HCT116 (cell line): ENCODE measurements at regions not wholly inside any gene's neighbourhood (a gene's known extent, or its start where the extent isn't known, plus 50 kb on each side); places are given as distances from the start of the nearest gene placed in this dataset.

Source experiments
- ATAC-seq: fragments of 200-7000 bp; cut with Tn5 transposase; 2 replicates; pipeline ENCODE4 v1.9.1; 2020; ENCODE audit warnings: mild to moderate bottlenecking, moderate library complexity
- BruUV-seq: library from RNA; stranded (reverse); fragments of 400-500 nt; replicated peaks from 2 replicates; lab custom pipeline; 2021; lab: Mats Ljungman, UMichigan
- CTCF ChIA-PET: fragments of 300-600 bp; sonication (Branson Sonifier 250); formaldehyde crosslinking; loops from one replicate; lab custom pipeline; 2021; ENCODE audit warnings: antibody characterized with exemption; lab: Charles Lee
- POLR2A ChIA-PET: fragments of 300-600, 350-600 bp; sonication (Branson Sonifier 250); formaldehyde crosslinking; loops from one replicate; lab custom pipeline; 2021; ENCODE audit warnings: antibody characterized with exemption; lab: Charles Lee
- RAD21 ChIA-PET, 2 experiments: fragments of 300-600 bp; sonication (Branson Sonifier 250); formaldehyde crosslinking; loops; one replicate each; lab custom pipeline; 2023; ENCODE audit warnings: low total read pairs in 2 of 2; ENCODE audit not compliant: uncharacterized antibody in 2 of 2, unreplicated experiment in 2 of 2, low non-redundant PET in 1 of 2; lab: Charles Lee
- DNase-seq: peaks from one replicate; pipeline ENCODE4 v3.0.0-alpha.2; 2010; ENCODE audit warnings: low read depth, low spot score
- H2AFZ ChIP-seq: fragments of 200-600 bp; shearing (Covaris generic), sonication (generic); 2 replicates; pipeline ENCODE4 v1.6.1; 2017; ENCODE audit warnings: low read depth, mixed run types, mixed read lengths, antibody characterized with exemption, low read length; ENCODE audit not compliant: poor library complexity, severe bottlenecking
- H3K27ac ChIP-seq: 2 replicates; pipeline ENCODE4 v1.5.1; 2012; ENCODE audit warnings: low read depth, low read length
- H3K27me3 ChIP-seq: fragments of 200-600 bp; sonication (generic); 2 replicates; pipeline ENCODE4 v1.6.1; 2016; ENCODE audit warnings: mixed run types, low read length, mixed read lengths; ENCODE audit not compliant: insufficient read depth
- H3K36me3 ChIP-seq, 2 experiments: fragments of 200-500 bp in 1 of 2; fragments of 200-600 bp in 1 of 2; sonication (Bioruptor generic) in 1 of 2; sonication (generic) in 1 of 2; 2 replicates each; pipeline versions ENCODE4 v1.5.1 to v1.6.1; 2014 to 2016; ENCODE audit warnings: low read length in 2 of 2, inconsistent platforms in 1 of 2, mixed read lengths in 1 of 2, mixed run types in 1 of 2; ENCODE audit not compliant: insufficient read depth in 2 of 2, control insufficient read depth in 1 of 2
- H3K4me1 ChIP-seq, 2 experiments: fragments of 200-600 bp in 1 of 2; sonication (generic) in 1 of 2; 2 replicates each; pipeline versions ENCODE4 v1.5.1 to v1.6.1; 2012 to 2017; ENCODE audit warnings: low read length in 2 of 2, inconsistent platforms in 1 of 2, mild to moderate bottlenecking in 1 of 2, mixed read lengths in 1 of 2, mixed run types in 1 of 2, moderate library complexity in 1 of 2; ENCODE audit not compliant: insufficient read depth in 2 of 2, control insufficient read depth in 1 of 2
- H3K4me2 ChIP-seq: fragments of 200-600 bp; sonication (generic); 2 replicates; pipeline ENCODE4 v1.6.1; 2017; ENCODE audit warnings: mixed run types, low read length, mixed read lengths
- H3K4me3 ChIP-seq, 2 experiments: fragments of 200-600 bp in 1 of 2; sonication (generic) in 1 of 2; replicated peaks in 1 of 2; 2 replicates each; pipeline ENCODE4 v1.5.1; 2011 to 2016; ENCODE audit warnings: low read length in 2 of 2, control low read depth in 1 of 2, low read depth in 1 of 2, mild to moderate bottlenecking in 1 of 2, mixed read lengths in 1 of 2, mixed run types in 1 of 2
- H3K79me2 ChIP-seq: fragments of 200-600 bp; sonication (generic); 2 replicates; pipeline ENCODE4 v1.6.1; 2017; ENCODE audit warnings: mild to moderate bottlenecking, mixed run types, low read length, moderate library complexity, mixed read lengths; ENCODE audit not compliant: insufficient read depth
- H3K9ac ChIP-seq: fragments of 200-600 bp; sonication (generic); 2 replicates; pipeline ENCODE4 v1.6.1; 2016; ENCODE audit warnings: low read length, mixed read lengths
- H3K9me2 ChIP-seq: fragments of 200-600 bp; sonication (generic), shearing (Covaris generic); 2 replicates; pipeline ENCODE4 v1.6.1; 2017; ENCODE audit warnings: mixed run types, mild to moderate bottlenecking, moderate library complexity; ENCODE audit not compliant: insufficient read depth
- H3K9me3 ChIP-seq, 2 experiments: fragments of 200-500 bp in 1 of 2; fragments of 200-600 bp in 1 of 2; sonication (Bioruptor generic) in 1 of 2; sonication (generic) in 1 of 2; 2 replicates each; pipeline ENCODE4 v1.6.1; 2014 to 2017; ENCODE audit warnings: low read length in 2 of 2, mixed read lengths in 2 of 2, inconsistent platforms in 1 of 2, low read depth in 1 of 2, mild to moderate bottlenecking in 1 of 2, mixed run types in 1 of 2, moderate library complexity in 1 of 2; ENCODE audit not compliant: control insufficient read depth in 1 of 2, insufficient read depth in 1 of 2
- H4K20me1 ChIP-seq: fragments of 200-600 bp; sonication (generic), shearing (Covaris generic); 2 replicates; pipeline ENCODE4 v1.6.1; 2017; ENCODE audit warnings: mixed run types, mild to moderate bottlenecking, moderate library complexity; ENCODE audit not compliant: insufficient read depth
- ATF3 ChIP-seq: IDR thresholded peaks from 2 replicates; pipeline ENCODE4 v1.6.1; 2012
- CBX3 ChIP-seq: IDR thresholded peaks from 2 replicates; pipeline ENCODE4 v1.6.1; 2012; ENCODE audit warnings: low read depth
- CEBPB ChIP-seq: IDR thresholded peaks from 2 replicates; pipeline ENCODE4 v1.6.1; 2012; ENCODE audit warnings: low read depth
- CTCF ChIP-seq, 3 experiments: fragments of 200-600 bp in 1 of 3; sonication (generic) in 1 of 3; IDR thresholded peaks in 2 of 3; conservative IDR thresholded peaks in 1 of 3; 2 replicates each; pipeline ENCODE4 v1.5.1; 2012 to 2017; ENCODE audit warnings: low read depth in 2 of 3, low read length in 2 of 3, antibody characterized with exemption in 1 of 3, borderline replicate concordance in 1 of 3, control low read depth in 1 of 3, mild to moderate bottlenecking in 1 of 3, mixed read lengths in 1 of 3, mixed run types in 1 of 3, moderate library complexity in 1 of 3; ENCODE audit not compliant: insufficient read depth in 1 of 3
- ELF1 ChIP-seq: IDR thresholded peaks from 2 replicates; pipeline ENCODE4 v1.6.1; 2012; ENCODE audit warnings: low read depth, borderline replicate concordance
- EZH2 ChIP-seq: fragments of 200-600 bp; sonication (generic); IDR thresholded peaks from 2 replicates; pipeline ENCODE4 v1.6.1; 2017; ENCODE audit warnings: antibody characterized with exemption, mixed run types
- EZH2phosphoT487 ChIP-seq: fragments of 200-600 bp; IDR thresholded peaks from 2 replicates; pipeline ENCODE4 v1.6.1; 2018; ENCODE audit warnings: antibody characterized with exemption, borderline replicate concordance
- FOSL1 ChIP-seq: IDR thresholded peaks from 2 replicates; pipeline ENCODE4 v1.6.1; 2012; ENCODE audit warnings: low read depth
- JUND ChIP-seq: IDR thresholded peaks from 2 replicates; pipeline ENCODE4 v1.6.1; 2012
- MAX ChIP-seq: IDR thresholded peaks from 2 replicates; pipeline ENCODE4 v1.6.1; 2012
- POLR2A ChIP-seq: IDR thresholded peaks from 2 replicates; pipeline ENCODE4 v1.7.0; 2011; ENCODE audit warnings: borderline replicate concordance; ENCODE audit not compliant: insufficient read depth, insufficient read length; ENCODE audit errors: extremely low read depth
- POLR2AphosphoS5 ChIP-seq: IDR thresholded peaks from 2 replicates; pipeline ENCODE4 v1.6.1; 2011; ENCODE audit warnings: mild to moderate bottlenecking, low read depth, low read length, moderate library complexity
- RAD21 ChIP-seq: IDR thresholded peaks from 2 replicates; pipeline ENCODE4 v1.6.1; 2012; ENCODE audit warnings: low read depth, mild to moderate bottlenecking
- SP1 ChIP-seq: IDR thresholded peaks from 2 replicates; pipeline ENCODE4 v1.6.1; 2012; ENCODE audit warnings: low read depth
- TCF7L2 ChIP-seq: IDR thresholded peaks from 2 replicates; pipeline ENCODE4 v1.7.0; 2011; ENCODE audit warnings: borderline replicate concordance, inconsistent platforms; ENCODE audit not compliant: insufficient read depth, insufficient read length; ENCODE audit errors: extremely low read depth
- YY1 ChIP-seq: IDR thresholded peaks from 2 replicates; pipeline ENCODE4 v1.6.1; 2011; ENCODE audit warnings: low read length, low read depth, moderate library complexity, mild to moderate bottlenecking; ENCODE audit not compliant: insufficient replicate concordance; ENCODE audit errors: extremely low read depth
- ZFX ChIP-seq: fragments of 450-650 bp; IDR thresholded peaks from 2 replicates; pipeline ENCODE4 v1.6.1; 2017
- ZNF274 ChIP-seq: fragments of 200-500 bp; sonication (Bioruptor generic); IDR thresholded peaks from 2 replicates; pipeline ENCODE4 v1.6.1; 2014; ENCODE audit warnings: mild to moderate bottlenecking, low read depth, low read length, inconsistent platforms
- intact Hi-C: fragments of 100-400 bp; cut with micrococcal nuclease; formaldehyde crosslinking; loops from 2 replicates; pipeline ENCODE4 v1.10.0; 2022
- TF ChIP-seq, protein P1 (sequence below): IDR thresholded peaks from 2 replicates; pipeline ENCODE4 v1.6.1; 2011; ENCODE audit warnings: mild to moderate bottlenecking, low read length, moderate library complexity; ENCODE audit not compliant: insufficient replicate concordance; ENCODE audit errors: extremely low read depth
- TF ChIP-seq, protein P2 (sequence below): IDR thresholded peaks from 2 replicates; pipeline ENCODE4 v1.6.1; 2012; ENCODE audit warnings: low read depth

DNA sequence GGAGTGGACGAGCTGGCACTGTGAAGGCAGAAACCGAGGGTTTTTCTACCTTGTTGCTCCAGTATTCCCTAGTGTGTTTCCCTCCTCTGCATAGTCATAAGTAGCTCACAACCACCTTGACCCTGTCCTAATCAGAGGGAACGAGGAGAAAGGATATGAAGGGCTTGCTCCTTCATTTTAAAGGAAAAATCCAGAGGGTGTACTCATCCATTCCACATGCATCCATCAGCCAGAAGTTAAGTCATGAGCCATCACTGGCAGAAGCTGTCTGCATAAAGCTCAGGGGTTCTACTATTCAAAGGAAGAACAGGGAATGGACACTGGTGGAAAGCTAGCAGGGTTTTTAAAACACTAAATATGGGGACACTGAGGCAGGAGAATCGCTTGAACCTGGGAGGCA is 84.3 kb upstream of the FOXN3 start:
- Histone ChIP-seq H3K27ac (no peak overlapping the region), H3K9me3 (no peaks in the 10 kb centered on the region), H3K4me2 (no peak overlapping the region), H3K79me2 (no peaks in the 10 kb centered on the region), H3K9ac (no peak overlapping the region), H2AFZ (no peak overlapping the region), H3K4me3 (no peak overlapping the region), H3K36me3 (no peaks in the 10 kb centered on the region), H3K27me3 (no peaks in the 10 kb centered on the region), H4K20me1 (no peaks in the 10 kb centered on the region), H3K9me2 (no peaks in the 10 kb centered on the region), H3K4me1 (no peaks in the 10 kb centered on the region)
- RAD21 ChIA-PET = no interaction called here
- BruUV-seq = no TSS peak
- CTCF ChIA-PET = no interaction called here
- ATAC-seq (no peak), DNase-seq (no peak)
- intact Hi-C loops = no loop called here
- TF ChIP-seq SP1 (no peak), POLR2AphosphoS5 (no peak), TCF7L2 (no peak), ZFX (no peak), CTCF (IDR thresholded peaks at IDR 0.05 in 2 of 3, conservative IDR thresholded peaks at IDR 0.05 in 1 of 3; ENCODE audit: borderline replicate concordance in 1 of 3, insufficient read depth in 1 of 3, low read depth in 2 of 3, low read length in 2 of 3) (no peak), FOSL1 (no peak), ZNF274 (no peak), ELF1 (no peak), EZH2 (no peak), YY1 (no peak), ATF3 (no peak), JUND (no peak), CBX3 (no peak), EZH2phosphoT487 (no peak), RAD21 (no peak), MAX (no peak), CEBPB (no peak), POLR2A (no peak)
- TF ChIP-seq, protein P1, sequence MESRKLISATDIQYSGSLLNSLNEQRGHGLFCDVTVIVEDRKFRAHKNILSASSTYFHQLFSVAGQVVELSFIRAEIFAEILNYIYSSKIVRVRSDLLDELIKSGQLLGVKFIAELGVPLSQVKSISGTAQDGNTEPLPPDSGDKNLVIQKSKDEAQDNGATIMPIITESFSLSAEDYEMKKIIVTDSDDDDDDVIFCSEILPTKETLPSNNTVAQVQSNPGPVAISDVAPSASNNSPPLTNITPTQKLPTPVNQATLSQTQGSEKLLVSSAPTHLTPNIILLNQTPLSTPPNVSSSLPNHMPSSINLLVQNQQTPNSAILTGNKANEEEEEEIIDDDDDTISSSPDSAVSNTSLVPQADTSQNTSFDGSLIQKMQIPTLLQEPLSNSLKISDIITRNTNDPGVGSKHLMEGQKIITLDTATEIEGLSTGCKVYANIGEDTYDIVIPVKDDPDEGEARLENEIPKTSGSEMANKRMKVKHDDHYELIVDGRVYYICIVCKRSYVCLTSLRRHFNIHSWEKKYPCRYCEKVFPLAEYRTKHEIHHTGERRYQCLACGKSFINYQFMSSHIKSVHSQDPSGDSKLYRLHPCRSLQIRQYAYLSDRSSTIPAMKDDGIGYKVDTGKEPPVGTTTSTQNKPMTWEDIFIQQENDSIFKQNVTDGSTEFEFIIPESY = no peak
- TF ChIP-seq, protein P2, sequence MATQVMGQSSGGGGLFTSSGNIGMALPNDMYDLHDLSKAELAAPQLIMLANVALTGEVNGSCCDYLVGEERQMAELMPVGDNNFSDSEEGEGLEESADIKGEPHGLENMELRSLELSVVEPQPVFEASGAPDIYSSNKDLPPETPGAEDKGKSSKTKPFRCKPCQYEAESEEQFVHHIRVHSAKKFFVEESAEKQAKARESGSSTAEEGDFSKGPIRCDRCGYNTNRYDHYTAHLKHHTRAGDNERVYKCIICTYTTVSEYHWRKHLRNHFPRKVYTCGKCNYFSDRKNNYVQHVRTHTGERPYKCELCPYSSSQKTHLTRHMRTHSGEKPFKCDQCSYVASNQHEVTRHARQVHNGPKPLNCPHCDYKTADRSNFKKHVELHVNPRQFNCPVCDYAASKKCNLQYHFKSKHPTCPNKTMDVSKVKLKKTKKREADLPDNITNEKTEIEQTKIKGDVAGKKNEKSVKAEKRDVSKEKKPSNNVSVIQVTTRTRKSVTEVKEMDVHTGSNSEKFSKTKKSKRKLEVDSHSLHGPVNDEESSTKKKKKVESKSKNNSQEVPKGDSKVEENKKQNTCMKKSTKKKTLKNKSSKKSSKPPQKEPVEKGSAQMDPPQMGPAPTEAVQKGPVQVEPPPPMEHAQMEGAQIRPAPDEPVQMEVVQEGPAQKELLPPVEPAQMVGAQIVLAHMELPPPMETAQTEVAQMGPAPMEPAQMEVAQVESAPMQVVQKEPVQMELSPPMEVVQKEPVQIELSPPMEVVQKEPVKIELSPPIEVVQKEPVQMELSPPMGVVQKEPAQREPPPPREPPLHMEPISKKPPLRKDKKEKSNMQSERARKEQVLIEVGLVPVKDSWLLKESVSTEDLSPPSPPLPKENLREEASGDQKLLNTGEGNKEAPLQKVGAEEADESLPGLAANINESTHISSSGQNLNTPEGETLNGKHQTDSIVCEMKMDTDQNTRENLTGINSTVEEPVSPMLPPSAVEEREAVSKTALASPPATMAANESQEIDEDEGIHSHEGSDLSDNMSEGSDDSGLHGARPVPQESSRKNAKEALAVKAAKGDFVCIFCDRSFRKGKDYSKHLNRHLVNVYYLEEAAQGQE = no peak
- POLR2A ChIA-PET = no interaction called here
